ENCODE measurements at regions not wholly inside any gene's neighbourhood (a gene's known extent, or its start where the extent isn't known, plus 50 kb on each side); places are given as distances from the start of the nearest gene placed in this dataset.

GRCh38 chr3:107882881-107883280 lies 207.9 kb downstream of the CD47 start:
- Histone ChIP-seq H3K27ac (ENCODE audit: low read depth in 2 of 2, low read length in 1 of 2) (no peak overlapping the region), H3F3A (replicated peaks; ENCODE audit: insufficient read depth) (peaks cover 2% of the 10 kb centered on the region), H2AFZ (ENCODE audit: low read depth) (no peak overlapping the region), H3K4me1 (ENCODE audit: control insufficient read depth in 1 of 2, insufficient read depth in 2 of 2, low read depth in 1 of 2, low read length in 1 of 2) (no peaks in the 10 kb centered on the region), H3K9ac (no peak overlapping the region), H3K4me3 (ENCODE audit: low read depth in 2 of 2, low read length in 1 of 2) (no peak overlapping the region), H3K27me3 (ENCODE audit: insufficient read depth) (no peaks in the 10 kb centered on the region), H3K79me2 (ENCODE audit: insufficient read depth) (no peaks in the 10 kb centered on the region), H3K9me2 (no peaks in the 10 kb centered on the region), H3K9me3 (no peaks in the 10 kb centered on the region), H3K36me3 (replicated peaks in 1 of 2; ENCODE audit: control insufficient read depth in 1 of 2, insufficient read depth in 2 of 2, low read length in 1 of 2) (no peaks in the 10 kb centered on the region), H3K4me2 (no peak overlapping the region), H4K20me1 (ENCODE audit: insufficient read depth) (no peaks in the 10 kb centered on the region)
- WGBS (ENCODE audit: low lambda C conversion rate), result 90% methylated on average over 7 of the region's 7 CpGs
- CTCF ChIA-PET, result no interaction called here
- POLR2A ChIA-PET, result no interaction called here
- no peak for TF ChIP-seq MEF2A (IDR thresholded peaks at IDR 0.05; ENCODE audit: borderline replicate concordance, low read depth)
- no peak for DNase-seq

- H3K9me3 ChIP-seq, result no peaks in the 10 kb centered on the region
- no peaks in the 10 kb centered on the region for H3K4me1 ChIP-seq (ENCODE audit: control insufficient read depth in 1 of 2, insufficient read depth in 2 of 2, low read depth in 1 of 2, low read length in 1 of 2)
- no peak for DNase-seq
- 81% methylated on average over 4 of the region's 4 CpGs for WGBS (ENCODE audit: low lambda C conversion rate)
- ChIA-PET POLR2A (no interaction called here), CTCF (no interaction called here)
- peaks cover 2% of the 10 kb centered on the region for H3F3A ChIP-seq (replicated peaks; ENCODE audit: insufficient read depth)
- H3K36me3 ChIP-seq (replicated peaks in 1 of 2; ENCODE audit: control insufficient read depth in 1 of 2, insufficient read depth in 2 of 2, low read length in 1 of 2), result no peaks in the 10 kb centered on the region
- no peaks in the 10 kb centered on the region for H3K9me2 ChIP-seq
- no peaks in the 10 kb centered on the region for H3K27me3 ChIP-seq (ENCODE audit: insufficient read depth)
- H3K4me2 ChIP-seq, result no peak overlapping the region
- no peak overlapping the region for H2AFZ ChIP-seq (ENCODE audit: low read depth)
- H3K4me3 ChIP-seq (ENCODE audit: low read depth in 2 of 2, low read length in 1 of 2), result no peak overlapping the region
- no peak overlapping the region for H3K9ac ChIP-seq
- no peak overlapping the region for H3K27ac ChIP-seq (ENCODE audit: low read depth in 2 of 2, low read length in 1 of 2)
- no peaks in the 10 kb centered on the region for H3K79me2 ChIP-seq (ENCODE audit: insufficient read depth)
- TF ChIP-seq IRF3 (IDR thresholded peaks at IDR 0.05; ENCODE audit: low read depth, low read length), result no peak
- no peak for TF ChIP-seq MXI1 (IDR thresholded peaks at IDR 0.05; ENCODE audit: low read depth, low read length)
- no peak for TF ChIP-seq POLR2AphosphoS5 (IDR thresholded peaks at IDR 0.05; ENCODE audit: low read depth, low read length)
- no peak for TF ChIP-seq RFX5 (IDR thresholded peaks at IDR 0.05; ENCODE audit: low read length)
- no peak for TF ChIP-seq RCOR1 (IDR thresholded peaks at IDR 0.05; ENCODE audit: low read length)
- TF ChIP-seq RXRA (IDR thresholded peaks at IDR 0.05; ENCODE audit: borderline replicate concordance, low read depth), result no peak
- TF ChIP-seq, protein P1, sequence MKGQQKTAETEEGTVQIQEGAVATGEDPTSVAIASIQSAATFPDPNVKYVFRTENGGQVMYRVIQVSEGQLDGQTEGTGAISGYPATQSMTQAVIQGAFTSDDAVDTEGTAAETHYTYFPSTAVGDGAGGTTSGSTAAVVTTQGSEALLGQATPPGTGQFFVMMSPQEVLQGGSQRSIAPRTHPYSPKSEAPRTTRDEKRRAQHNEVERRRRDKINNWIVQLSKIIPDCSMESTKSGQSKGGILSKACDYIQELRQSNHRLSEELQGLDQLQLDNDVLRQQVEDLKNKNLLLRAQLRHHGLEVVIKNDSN (IDR thresholded peaks at IDR 0.05; ENCODE audit: borderline replicate concordance, low read depth), result no peak
- no peak for TF ChIP-seq ELF1 (IDR thresholded peaks at IDR 0.05)
- TF ChIP-seq RAD21 (IDR thresholded peaks at IDR 0.05; ENCODE audit: low read length), result no peak
- no peak for TF ChIP-seq TAF1 (IDR thresholded peaks at IDR 0.05; ENCODE audit: borderline replicate concordance, low read depth, low read length)
- TF ChIP-seq FOXM1 (IDR thresholded peaks at IDR 0.05; ENCODE audit: low read depth), result no peak
- TF ChIP-seq GABPA (IDR thresholded peaks at IDR 0.05; ENCODE audit: low read depth), result no peak
- TF ChIP-seq FOXJ3 (CRISPR knock-in tag; IDR thresholded peaks at IDR 0.05), result no peak
- no peak for TF ChIP-seq FOSL2 (IDR thresholded peaks at IDR 0.05; ENCODE audit: borderline replicate concordance, low read depth)
- TF ChIP-seq TCF12 (IDR thresholded peaks at IDR 0.05), result no peak
- no peaks in the 10 kb centered on the region for H4K20me1 ChIP-seq (ENCODE audit: insufficient read depth)
Measured at GRCh38 chr3:107882261-107882660, 208.6 kb downstream of the CD47 start.

All from SK-N-SH (cell line).